ENCODE measurements at regions not wholly inside any gene's neighbourhood (a gene's known extent, or its start where the extent isn't known, plus 50 kb on each side); places are given as distances from the start of the nearest gene placed in this dataset.

DNA sequence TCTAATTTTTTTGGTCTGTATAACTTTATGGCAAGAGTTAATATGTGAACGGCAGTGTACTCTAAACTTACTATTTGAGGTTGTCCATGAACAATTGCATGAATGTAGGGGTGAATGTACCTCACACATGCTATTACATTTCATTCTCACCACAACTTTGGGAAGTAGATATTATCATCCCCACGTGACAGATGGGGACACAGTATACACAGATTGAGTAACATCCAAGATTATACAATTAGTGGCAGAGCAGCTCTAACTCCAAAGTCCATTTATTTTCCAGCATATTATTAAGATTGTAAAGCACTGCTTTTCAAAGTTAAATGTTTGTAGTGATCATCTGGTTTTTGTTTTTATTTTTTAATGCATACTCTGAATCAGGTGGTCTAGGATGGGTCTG, 622.1 kb upstream of the ZEB2 start:
- Histone ChIP-seq H3K27ac (replicated peaks) (no peak overlapping the region), H3K27me3 (ENCODE audit: insufficient read depth, poor library complexity, severe bottlenecking) (no peaks in the 10 kb centered on the region), H3K4me3 (replicated peaks; ENCODE audit: insufficient read depth, low read length) (no peak overlapping the region)
- TF ChIP-seq, protein P1, sequence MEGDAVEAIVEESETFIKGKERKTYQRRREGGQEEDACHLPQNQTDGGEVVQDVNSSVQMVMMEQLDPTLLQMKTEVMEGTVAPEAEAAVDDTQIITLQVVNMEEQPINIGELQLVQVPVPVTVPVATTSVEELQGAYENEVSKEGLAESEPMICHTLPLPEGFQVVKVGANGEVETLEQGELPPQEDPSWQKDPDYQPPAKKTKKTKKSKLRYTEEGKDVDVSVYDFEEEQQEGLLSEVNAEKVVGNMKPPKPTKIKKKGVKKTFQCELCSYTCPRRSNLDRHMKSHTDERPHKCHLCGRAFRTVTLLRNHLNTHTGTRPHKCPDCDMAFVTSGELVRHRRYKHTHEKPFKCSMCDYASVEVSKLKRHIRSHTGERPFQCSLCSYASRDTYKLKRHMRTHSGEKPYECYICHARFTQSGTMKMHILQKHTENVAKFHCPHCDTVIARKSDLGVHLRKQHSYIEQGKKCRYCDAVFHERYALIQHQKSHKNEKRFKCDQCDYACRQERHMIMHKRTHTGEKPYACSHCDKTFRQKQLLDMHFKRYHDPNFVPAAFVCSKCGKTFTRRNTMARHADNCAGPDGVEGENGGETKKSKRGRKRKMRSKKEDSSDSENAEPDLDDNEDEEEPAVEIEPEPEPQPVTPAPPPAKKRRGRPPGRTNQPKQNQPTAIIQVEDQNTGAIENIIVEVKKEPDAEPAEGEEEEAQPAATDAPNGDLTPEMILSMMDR (IDR thresholded peaks at IDR 0.05; ENCODE audit: insufficient read depth, low read length), result no peak
- TF ChIP-seq POLR2AphosphoS5 (IDR thresholded peaks at IDR 0.05; ENCODE audit: low read depth) (no peak), SPI1 (IDR thresholded peaks at IDR 0.05; ENCODE audit: borderline replicate concordance, low read depth) (no peak), GABPA (IDR thresholded peaks at IDR 0.05; ENCODE audit: low read depth) (no peak)
- TF ChIP-seq, protein P2, sequence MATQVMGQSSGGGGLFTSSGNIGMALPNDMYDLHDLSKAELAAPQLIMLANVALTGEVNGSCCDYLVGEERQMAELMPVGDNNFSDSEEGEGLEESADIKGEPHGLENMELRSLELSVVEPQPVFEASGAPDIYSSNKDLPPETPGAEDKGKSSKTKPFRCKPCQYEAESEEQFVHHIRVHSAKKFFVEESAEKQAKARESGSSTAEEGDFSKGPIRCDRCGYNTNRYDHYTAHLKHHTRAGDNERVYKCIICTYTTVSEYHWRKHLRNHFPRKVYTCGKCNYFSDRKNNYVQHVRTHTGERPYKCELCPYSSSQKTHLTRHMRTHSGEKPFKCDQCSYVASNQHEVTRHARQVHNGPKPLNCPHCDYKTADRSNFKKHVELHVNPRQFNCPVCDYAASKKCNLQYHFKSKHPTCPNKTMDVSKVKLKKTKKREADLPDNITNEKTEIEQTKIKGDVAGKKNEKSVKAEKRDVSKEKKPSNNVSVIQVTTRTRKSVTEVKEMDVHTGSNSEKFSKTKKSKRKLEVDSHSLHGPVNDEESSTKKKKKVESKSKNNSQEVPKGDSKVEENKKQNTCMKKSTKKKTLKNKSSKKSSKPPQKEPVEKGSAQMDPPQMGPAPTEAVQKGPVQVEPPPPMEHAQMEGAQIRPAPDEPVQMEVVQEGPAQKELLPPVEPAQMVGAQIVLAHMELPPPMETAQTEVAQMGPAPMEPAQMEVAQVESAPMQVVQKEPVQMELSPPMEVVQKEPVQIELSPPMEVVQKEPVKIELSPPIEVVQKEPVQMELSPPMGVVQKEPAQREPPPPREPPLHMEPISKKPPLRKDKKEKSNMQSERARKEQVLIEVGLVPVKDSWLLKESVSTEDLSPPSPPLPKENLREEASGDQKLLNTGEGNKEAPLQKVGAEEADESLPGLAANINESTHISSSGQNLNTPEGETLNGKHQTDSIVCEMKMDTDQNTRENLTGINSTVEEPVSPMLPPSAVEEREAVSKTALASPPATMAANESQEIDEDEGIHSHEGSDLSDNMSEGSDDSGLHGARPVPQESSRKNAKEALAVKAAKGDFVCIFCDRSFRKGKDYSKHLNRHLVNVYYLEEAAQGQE (IDR thresholded peaks at IDR 0.05; ENCODE audit: insufficient replicate concordance, low read depth), result no peak
- peak; percentile 61 to 71 for DNase-seq (ENCODE audit: low read depth in 1 of 2, low spot score in 1 of 2)

DNA sequence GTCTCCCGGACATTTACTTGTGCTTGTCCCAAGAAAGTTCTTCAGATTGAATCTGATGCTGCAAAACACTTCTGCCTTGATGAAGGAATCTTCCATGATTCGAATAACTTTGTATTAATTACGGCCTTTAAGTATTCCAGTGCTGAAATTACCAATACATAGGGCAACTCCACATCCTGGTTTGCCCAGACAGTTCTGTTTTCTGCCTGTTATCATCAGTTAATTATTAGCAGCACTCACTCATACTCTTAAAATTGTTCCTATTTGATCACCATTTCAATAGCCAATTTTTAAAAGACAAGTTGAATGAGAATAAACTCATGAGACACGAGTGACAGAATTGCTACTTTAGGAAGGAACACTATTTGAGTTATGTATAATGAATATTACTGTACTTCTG, 620.7 kb upstream of the ZEB2 start:
- TF ChIP-seq SPI1 (IDR thresholded peaks at IDR 0.05; ENCODE audit: borderline replicate concordance, low read depth), result no peak
- DNase-seq (ENCODE audit: low read depth in 1 of 2, low spot score in 1 of 2), result no peak

DNA sequence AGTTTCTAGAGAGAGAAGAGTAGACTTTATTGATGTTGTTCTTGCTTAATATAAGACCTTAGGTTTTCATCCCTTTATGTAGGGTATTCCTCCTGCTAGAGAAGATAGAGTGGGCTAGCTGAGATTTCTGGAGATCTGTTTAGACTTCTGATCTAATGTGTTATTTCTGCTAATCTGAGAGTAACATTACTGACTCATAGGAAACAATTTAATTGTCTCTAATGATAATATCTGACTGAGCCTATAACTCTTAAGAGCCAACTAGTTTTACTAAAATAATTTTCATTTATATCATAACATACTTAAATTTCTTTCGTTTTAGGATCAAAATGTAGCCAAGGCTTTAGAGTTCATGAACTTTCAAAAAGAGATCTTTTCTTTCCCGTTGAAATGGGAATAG, 618.7 kb upstream of the ZEB2 start:
- H3K4me3 ChIP-seq (replicated peaks; ENCODE audit: insufficient read depth, low read length), result no peak overlapping the region
- no peak for DNase-seq (ENCODE audit: low read depth in 1 of 2, low spot score in 1 of 2)
- TF ChIP-seq, protein P1 (IDR thresholded peaks at IDR 0.05; ENCODE audit: insufficient read depth, low read length), result no peak
- TF ChIP-seq POLR2AphosphoS5 (IDR thresholded peaks at IDR 0.05; ENCODE audit: low read depth), result no peak
- TF ChIP-seq, protein P2 (IDR thresholded peaks at IDR 0.05; ENCODE audit: insufficient replicate concordance, low read depth), result no peak
- TF ChIP-seq GABPA (IDR thresholded peaks at IDR 0.05; ENCODE audit: low read depth), result no peak
- TF ChIP-seq SPI1 (IDR thresholded peaks at IDR 0.05; ENCODE audit: borderline replicate concordance, low read depth), result no peak
- H3K27ac ChIP-seq (replicated peaks), result no peak overlapping the region
- H3K27me3 ChIP-seq (ENCODE audit: insufficient read depth, poor library complexity, severe bottlenecking), result no peaks in the 10 kb centered on the region

More for the DNA sequence above, 620.7 kb upstream of the ZEB2 start:
- H3K27me3 ChIP-seq (ENCODE audit: insufficient read depth, poor library complexity, severe bottlenecking), result no peaks in the 10 kb centered on the region
- no peak overlapping the region for H3K27ac ChIP-seq (replicated peaks)
- H3K4me3 ChIP-seq (replicated peaks; ENCODE audit: insufficient read depth, low read length), result no peak overlapping the region

DNA sequence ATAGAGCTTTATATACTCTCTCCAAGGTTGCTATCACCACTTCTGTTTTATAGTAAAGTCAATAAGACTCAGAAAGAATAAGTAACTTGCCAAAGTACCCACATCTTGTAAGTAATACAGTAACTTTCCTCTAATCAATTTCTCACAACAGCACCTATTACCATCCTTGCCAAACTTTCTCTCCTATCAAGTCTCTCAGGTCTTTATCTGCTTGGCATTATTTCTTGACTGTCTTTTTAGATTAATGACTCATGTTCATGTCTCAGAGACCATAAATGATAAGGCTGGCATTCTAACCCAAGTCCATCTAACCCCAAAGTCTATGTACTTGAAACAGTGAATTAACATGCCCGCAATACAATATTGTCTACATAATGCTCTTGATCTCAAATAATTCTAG, 618.0 kb upstream of the ZEB2 start:
- no peak overlapping the region for H3K4me3 ChIP-seq (replicated peaks; ENCODE audit: insufficient read depth, low read length)
- no peak for DNase-seq (ENCODE audit: low read depth in 1 of 2, low spot score in 1 of 2)
- no peaks in the 10 kb centered on the region for H3K27me3 ChIP-seq (ENCODE audit: insufficient read depth, poor library complexity, severe bottlenecking)
- TF ChIP-seq POLR2AphosphoS5 (IDR thresholded peaks at IDR 0.05; ENCODE audit: low read depth) (no peak), GABPA (IDR thresholded peaks at IDR 0.05; ENCODE audit: low read depth) (no peak)
- TF ChIP-seq, protein P2 (IDR thresholded peaks at IDR 0.05; ENCODE audit: insufficient replicate concordance, low read depth), result no peak
- H3K27ac ChIP-seq (replicated peaks), result no peak overlapping the region

All from HL-60 (cell line).